B cell (primary cell): ENCODE measurements at regions not wholly inside any gene's neighbourhood (a gene's known extent, or its start where the extent isn't known, plus 50 kb on each side); places are given as distances from the start of the nearest gene placed in this dataset.

Source experiments
- EZH2 ChIP-seq: IDR thresholded peaks from 2 replicates; pipeline ENCODE4 v1.6.1; 2012; ENCODE audit warnings: borderline replicate concordance, low read depth, mild to moderate bottlenecking, moderate library complexity, low read length; ENCODE audit not compliant: insufficient read depth, poor library complexity, severe bottlenecking
- TF ChIP-seq, protein P1 (sequence below): fragments of 200-600 bp; IDR thresholded peaks from one replicate; pipeline ENCODE4 v1.8.0; 2022; ENCODE audit warnings: antibody characterized with exemption, mild to moderate bottlenecking

DNA sequence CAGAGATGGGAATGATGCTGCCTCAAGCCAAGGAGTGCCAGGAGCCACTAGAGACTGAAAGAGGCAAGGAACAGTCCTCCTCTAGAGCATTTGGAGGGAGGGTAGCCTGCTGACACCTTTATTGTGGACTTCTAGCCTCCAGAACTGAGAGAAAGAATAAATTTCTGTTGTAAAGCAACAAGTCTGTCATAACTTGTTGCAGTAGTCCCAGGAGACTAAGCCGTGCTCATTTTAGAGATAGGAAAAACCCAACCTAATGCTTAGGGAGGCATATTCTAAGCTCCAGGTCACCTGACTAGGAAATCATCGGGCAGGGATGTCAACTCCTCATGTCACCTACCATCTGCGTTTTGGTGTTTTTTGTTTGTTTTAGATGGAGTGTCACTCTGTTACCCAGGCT is 345.4 kb upstream of the EEF2KMT start:
- TF ChIP-seq, protein P1, sequence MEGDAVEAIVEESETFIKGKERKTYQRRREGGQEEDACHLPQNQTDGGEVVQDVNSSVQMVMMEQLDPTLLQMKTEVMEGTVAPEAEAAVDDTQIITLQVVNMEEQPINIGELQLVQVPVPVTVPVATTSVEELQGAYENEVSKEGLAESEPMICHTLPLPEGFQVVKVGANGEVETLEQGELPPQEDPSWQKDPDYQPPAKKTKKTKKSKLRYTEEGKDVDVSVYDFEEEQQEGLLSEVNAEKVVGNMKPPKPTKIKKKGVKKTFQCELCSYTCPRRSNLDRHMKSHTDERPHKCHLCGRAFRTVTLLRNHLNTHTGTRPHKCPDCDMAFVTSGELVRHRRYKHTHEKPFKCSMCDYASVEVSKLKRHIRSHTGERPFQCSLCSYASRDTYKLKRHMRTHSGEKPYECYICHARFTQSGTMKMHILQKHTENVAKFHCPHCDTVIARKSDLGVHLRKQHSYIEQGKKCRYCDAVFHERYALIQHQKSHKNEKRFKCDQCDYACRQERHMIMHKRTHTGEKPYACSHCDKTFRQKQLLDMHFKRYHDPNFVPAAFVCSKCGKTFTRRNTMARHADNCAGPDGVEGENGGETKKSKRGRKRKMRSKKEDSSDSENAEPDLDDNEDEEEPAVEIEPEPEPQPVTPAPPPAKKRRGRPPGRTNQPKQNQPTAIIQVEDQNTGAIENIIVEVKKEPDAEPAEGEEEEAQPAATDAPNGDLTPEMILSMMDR: no peak
- TF ChIP-seq EZH2: no peak
